HEK293 (cell line): ENCODE measurements at regions not wholly inside any gene's neighbourhood (a gene's known extent, or its start where the extent isn't known, plus 50 kb on each side); places are given as distances from the start of the nearest gene placed in this dataset.

Experiments used
- CTCF ChIA-PET: fragments of 350-600 bp; formaldehyde crosslinking; extraction: SDS; loops from one replicate; lab custom pipeline; 2021; ENCODE audit warnings: antibody characterized with exemption; lab: Yijun Ruan, JAX
- POLR2A ChIA-PET: fragments of 300-600 bp; formaldehyde crosslinking; extraction: SDS; loops from one replicate; lab custom pipeline; 2020; ENCODE audit warnings: antibody characterized with exemption, inconsistent platforms; lab: Yijun Ruan, JAX
- H3K27ac ChIP-seq: fragments of 200-500 bp; sonication (Bioruptor generic); 2 replicates; pipeline ENCODE4 v1.5.1; 2014; ENCODE audit warnings: low read depth, low read length, control low read depth, inconsistent platforms; ENCODE audit errors: extremely low read depth
- H3K36me3 ChIP-seq, 2 experiments: fragments of 200-500 bp in 1 of 2; sonication (Bioruptor generic) in 1 of 2; 1 replicate in 1 of 2; 2 replicates in 1 of 2; pipeline ENCODE4 v1.5.1; 2014 to 2017; ENCODE audit warnings: inconsistent platforms in 2 of 2, low read length in 2 of 2; ENCODE audit not compliant: control insufficient read depth in 2 of 2, insufficient read depth in 1 of 2
- H3K4me1 ChIP-seq: fragments of 200-500 bp; sonication (Bioruptor generic); 2 replicates; pipeline ENCODE4 v1.5.1; 2014; ENCODE audit warnings: mild to moderate bottlenecking, low read length, inconsistent platforms; ENCODE audit not compliant: control insufficient read depth, insufficient read depth
- H3K4me3 ChIP-seq: 2 replicates; pipeline ENCODE4 v1.5.1; 2011; ENCODE audit warnings: low read depth, mild to moderate bottlenecking, control low read depth, low read length, moderate library complexity
- H3K9me3 ChIP-seq: fragments of 200-500 bp; sonication (Bioruptor generic); 2 replicates; pipeline ENCODE4 v1.5.1; 2014; ENCODE audit warnings: low read depth, low read length, inconsistent platforms; ENCODE audit not compliant: control insufficient read depth, insufficient read depth
- BCL6B ChIP-seq: fragments of 450-650 bp; formaldehyde crosslinking; IDR thresholded peaks from 2 replicates; pipeline ENCODE4 v1.5.1; 2017; ENCODE audit warnings: missing biosample characterization, missing genetic modification characterization
- CTCF ChIP-seq: fragments of 450-650 bp; formaldehyde crosslinking; IDR thresholded peaks from 2 replicates; pipeline ENCODE4 v1.5.1; 2016; ENCODE audit warnings: missing biosample characterization, missing genetic modification characterization
- EGR2 ChIP-seq: fragments of 450-650 bp; formaldehyde crosslinking; IDR thresholded peaks from 2 replicates; pipeline ENCODE4 v1.5.1; 2016; ENCODE audit warnings: low read depth, missing biosample characterization, missing genetic modification characterization
- KLF10 ChIP-seq: fragments of 450-650 bp; IDR thresholded peaks from 2 replicates; pipeline ENCODE4 v1.5.1; 2018; ENCODE audit warnings: missing biosample characterization, mild to moderate bottlenecking, missing genetic modification characterization
- PATZ1 ChIP-seq: fragments of 450-650 bp; formaldehyde crosslinking; IDR thresholded peaks from 2 replicates; pipeline ENCODE4 v1.5.1; 2016; ENCODE audit warnings: missing biosample characterization, missing genetic modification characterization
- PRDM1 ChIP-seq: fragments of 450-650 bp; formaldehyde crosslinking; IDR thresholded peaks from 2 replicates; pipeline ENCODE4; 2016; ENCODE audit warnings: missing biosample characterization, missing genetic modification characterization
- SP2 ChIP-seq: fragments of 450-650 bp; formaldehyde crosslinking; IDR thresholded peaks from 2 replicates; pipeline ENCODE4 v1.5.1; 2016; ENCODE audit warnings: missing biosample characterization, missing genetic modification characterization
- TRIM28 ChIP-seq: IDR thresholded peaks from 2 replicates; pipeline ENCODE4 v1.6.1; 2011; ENCODE audit warnings: low read length, control low read depth, borderline replicate concordance
- ZBTB26 ChIP-seq: fragments of 450-650 bp; formaldehyde crosslinking; optimal IDR thresholded peaks from 2 replicates; pipeline ENCODE3; 2016; ENCODE audit warnings: missing biosample characterization, mild to moderate bottlenecking, missing genetic modification characterization
- ZBTB49 ChIP-seq: fragments of 450-650 bp; formaldehyde crosslinking; IDR thresholded peaks from 2 replicates; pipeline ENCODE4 v1.5.1; 2016; ENCODE audit warnings: missing biosample characterization, missing genetic modification characterization, low read depth
- ZNF114 ChIP-seq: fragments of 450-650 bp; formaldehyde crosslinking; IDR thresholded peaks from 2 replicates; pipeline ENCODE4 v1.5.0; 2017; ENCODE audit warnings: missing biosample characterization, missing genetic modification characterization
- ZNF121 ChIP-seq: fragments of 450-650 bp; formaldehyde crosslinking; IDR thresholded peaks from 2 replicates; pipeline ENCODE4 v1.5.1; 2016; ENCODE audit warnings: missing biosample characterization, missing genetic modification characterization
- ZNF157 ChIP-seq: fragments of 450-650 bp; formaldehyde crosslinking; IDR thresholded peaks from 2 replicates; pipeline ENCODE4 v1.5.1; 2016; ENCODE audit warnings: missing biosample characterization, missing genetic modification characterization
- ZNF16 ChIP-seq: fragments of 450-650 bp; formaldehyde crosslinking; IDR thresholded peaks from 2 replicates; pipeline ENCODE4 v1.5.1; 2016; ENCODE audit warnings: low read depth, missing biosample characterization, missing genetic modification characterization
- ZNF2 ChIP-seq: fragments of 450-650 bp; formaldehyde crosslinking; IDR thresholded peaks from 2 replicates; pipeline ENCODE4 v1.5.1; 2016; ENCODE audit warnings: missing biosample characterization, missing genetic modification characterization
- ZNF248 ChIP-seq: fragments of 450-650 bp; formaldehyde crosslinking; IDR thresholded peaks from 2 replicates; pipeline ENCODE4 v1.5.1; 2017; ENCODE audit warnings: missing biosample characterization, missing genetic modification characterization
- ZNF274 ChIP-seq, 2 experiments: fragments of 200-500 bp in 1 of 2; fragments of 450-650 bp in 1 of 2; sonication (Bioruptor generic) in 1 of 2; formaldehyde crosslinking in 1 of 2; IDR thresholded peaks; 2 replicates each; pipeline versions ENCODE4 v1.5.1 to v1.6.1; 2014 to 2016; ENCODE audit warnings: borderline replicate concordance in 1 of 2, inconsistent platforms in 1 of 2, low read length in 1 of 2, missing biosample characterization in 1 of 2, missing genetic modification characterization in 1 of 2
- ZNF335 ChIP-seq: fragments of 450-650 bp; formaldehyde crosslinking; conservative IDR thresholded peaks from 2 replicates; pipeline ENCODE4 v1.5.1; 2016; ENCODE audit warnings: missing biosample characterization, missing genetic modification characterization
- ZNF37A ChIP-seq: fragments of 450-650 bp; IDR thresholded peaks from 2 replicates; pipeline ENCODE4 v1.5.1; 2018; ENCODE audit warnings: missing biosample characterization, missing genetic modification characterization
- ZNF426 ChIP-seq: fragments of 450-650 bp; formaldehyde crosslinking; IDR thresholded peaks from 2 replicates; pipeline ENCODE4 v1.5.1; 2017; ENCODE audit warnings: missing biosample characterization, missing genetic modification characterization, mild to moderate bottlenecking, inconsistent platforms, moderate library complexity
- ZNF521 ChIP-seq: fragments of 450-650 bp; formaldehyde crosslinking; IDR thresholded peaks from 2 replicates; pipeline ENCODE4 v1.5.1; 2017; ENCODE audit warnings: missing biosample characterization, mild to moderate bottlenecking, missing genetic modification characterization
- ZNF544 ChIP-seq: fragments of 450-650 bp; formaldehyde crosslinking; IDR thresholded peaks from 2 replicates; pipeline ENCODE4 v1.5.0; 2017; ENCODE audit warnings: missing biosample characterization, missing genetic modification characterization
- ZNF548 ChIP-seq: fragments of 450-650 bp; formaldehyde crosslinking; IDR thresholded peaks from 2 replicates; pipeline ENCODE4 v1.5.1; 2016; ENCODE audit warnings: missing biosample characterization, missing genetic modification characterization
- ZNF677 ChIP-seq: fragments of 450-650 bp; IDR thresholded peaks from 2 replicates; pipeline ENCODE4 v1.5.0; 2018; ENCODE audit warnings: missing biosample characterization, mild to moderate bottlenecking, missing genetic modification characterization, moderate library complexity
- ZNF747 ChIP-seq: fragments of 450-650 bp; formaldehyde crosslinking; IDR thresholded peaks from 2 replicates; pipeline ENCODE4 v1.5.1; 2016; ENCODE audit warnings: missing biosample characterization, missing genetic modification characterization
- ZNF777 ChIP-seq: fragments of 450-650 bp; formaldehyde crosslinking; IDR thresholded peaks from 2 replicates; pipeline ENCODE4 v1.5.1; 2017; ENCODE audit warnings: missing biosample characterization, missing genetic modification characterization, borderline replicate concordance
- ZNF785 ChIP-seq: fragments of 450-650 bp; formaldehyde crosslinking; IDR thresholded peaks from 2 replicates; pipeline ENCODE4 v1.5.1; 2016; ENCODE audit warnings: missing biosample characterization, missing genetic modification characterization

- ChIA-PET CTCF (interaction anchor here (0.5 to 1.0 kb wide), 2 partner anchors 7 to 280 kb away, joined by 3 read pairs; no protein-coding TSS in a partner anchor), POLR2A (no interaction called here)
- no peaks in the 10 kb centered on the region for H3K36me3 ChIP-seq
- H3K9me3 ChIP-seq, result no peaks in the 10 kb centered on the region
- no peak overlapping the region for H3K4me3 ChIP-seq
- H3K4me1 ChIP-seq, result no peaks in the 10 kb centered on the region
- TF ChIP-seq ZNF16 (tag by site-specific recombination) (no peak), ZBTB26 (tag by site-specific recombination) (no peak), ZNF544 (tag by site-specific recombination) (no peak), ZNF2 (tag by site-specific recombination) (no peak), ZBTB49 (tag by site-specific recombination) (no peak), ZNF121 (tag by site-specific recombination) (no peak), ZNF785 (tag by site-specific recombination) (no peak), ZNF335 (tag by site-specific recombination) (no peak), ZNF114 (no peak), ZNF677 (tag by site-specific recombination) (no peak), PRDM1 (tag by site-specific recombination) (no peak), CTCF (tag by site-specific recombination) (no peak), ZNF548 (tag by site-specific recombination) (no peak), ZNF157 (tag by site-specific recombination) (no peak)
- H3K27ac ChIP-seq, result no peak overlapping the region
These were observed 139.6 kb upstream of the EEPD1 start for GRCh38 chr7:36013246-36014014.

GRCh38 chr7:36014961-36015360 lies 138.1 kb upstream of the EEPD1 start:
- Histone ChIP-seq H3K4me1 (no peaks in the 10 kb centered on the region), H3K9me3 (no peaks in the 10 kb centered on the region), H3K27ac (no peak overlapping the region), H3K4me3 (no peak overlapping the region), H3K36me3 (no peaks in the 10 kb centered on the region)
- ChIA-PET CTCF (no interaction called here), POLR2A (no interaction called here)
- TF ChIP-seq ZNF548 (tag by site-specific recombination), result no peak
- no peak for TF ChIP-seq KLF10
- no peak for TF ChIP-seq ZNF747
- TF ChIP-seq ZNF426 (tag by site-specific recombination), result no peak
- no peak for TF ChIP-seq ZNF521
- TF ChIP-seq ZNF37A, result no peak
- no peak for TF ChIP-seq BCL6B (tag by site-specific recombination)
- no peak for TF ChIP-seq ZNF274 (IDR thresholded peaks at IDR 0.05; ENCODE audit: low read length)
- no peak for TF ChIP-seq ZNF274 (tag by site-specific recombination; IDR thresholded peaks at IDR 0.05; ENCODE audit: borderline replicate concordance)
- TF ChIP-seq PATZ1, result no peak
- TF ChIP-seq SP2 (tag by site-specific recombination), result no peak
- TF ChIP-seq ZNF248 (tag by site-specific recombination), result no peak
- TF ChIP-seq TRIM28, result no peak
- no peak for TF ChIP-seq EGR2 (tag by site-specific recombination)
- no peak for TF ChIP-seq ZNF777 (tag by site-specific recombination)
